ENCODE measurements at regions not wholly inside any gene's neighbourhood (a gene's known extent, or its start where the extent isn't known, plus 50 kb on each side); places are given as distances from the start of the nearest gene placed in this dataset.

DNA sequence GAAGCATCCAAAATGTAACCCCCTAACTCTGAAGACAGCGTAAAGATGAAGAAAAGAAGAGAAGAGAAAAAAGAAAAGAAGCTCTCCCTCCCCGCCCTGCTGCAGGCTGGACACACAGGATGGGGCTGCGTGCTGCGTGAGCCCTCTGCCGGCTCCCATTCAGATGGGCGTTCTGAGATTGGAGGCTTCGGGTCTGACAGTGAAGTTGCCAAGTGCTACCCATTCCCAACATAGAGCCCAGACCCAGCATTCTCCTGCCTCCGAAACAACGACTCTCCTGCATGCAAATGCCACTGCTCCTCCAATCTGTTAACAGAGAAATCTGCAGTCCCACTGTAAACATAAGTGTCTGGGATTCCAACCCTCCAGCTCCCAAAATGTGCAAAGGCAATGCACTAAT lies 234.9 kb downstream of the BCL11A start:
- TF ChIP-seq, protein P1, sequence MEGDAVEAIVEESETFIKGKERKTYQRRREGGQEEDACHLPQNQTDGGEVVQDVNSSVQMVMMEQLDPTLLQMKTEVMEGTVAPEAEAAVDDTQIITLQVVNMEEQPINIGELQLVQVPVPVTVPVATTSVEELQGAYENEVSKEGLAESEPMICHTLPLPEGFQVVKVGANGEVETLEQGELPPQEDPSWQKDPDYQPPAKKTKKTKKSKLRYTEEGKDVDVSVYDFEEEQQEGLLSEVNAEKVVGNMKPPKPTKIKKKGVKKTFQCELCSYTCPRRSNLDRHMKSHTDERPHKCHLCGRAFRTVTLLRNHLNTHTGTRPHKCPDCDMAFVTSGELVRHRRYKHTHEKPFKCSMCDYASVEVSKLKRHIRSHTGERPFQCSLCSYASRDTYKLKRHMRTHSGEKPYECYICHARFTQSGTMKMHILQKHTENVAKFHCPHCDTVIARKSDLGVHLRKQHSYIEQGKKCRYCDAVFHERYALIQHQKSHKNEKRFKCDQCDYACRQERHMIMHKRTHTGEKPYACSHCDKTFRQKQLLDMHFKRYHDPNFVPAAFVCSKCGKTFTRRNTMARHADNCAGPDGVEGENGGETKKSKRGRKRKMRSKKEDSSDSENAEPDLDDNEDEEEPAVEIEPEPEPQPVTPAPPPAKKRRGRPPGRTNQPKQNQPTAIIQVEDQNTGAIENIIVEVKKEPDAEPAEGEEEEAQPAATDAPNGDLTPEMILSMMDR (IDR thresholded peaks at IDR 0.05), result no peak
- TF ChIP-seq POLR2A (IDR thresholded peaks at IDR 0.05), result no peak
